IPS-NIHi7 (cell line): ENCODE measurements at regions not wholly inside any gene's neighbourhood (a gene's known extent, or its start where the extent isn't known, plus 50 kb on each side); places are given as distances from the start of the nearest gene placed in this dataset.
"Not testable (repeated sequence)": the region's sequence is repeated elsewhere in the genome, so short reads cannot be mapped to it uniquely, and the experiment has no call there.

Experiments
- DNase-seq: peaks from one replicate; pipeline ENCODE4 v3.0.0; 2012; ENCODE audit warnings: mixed read lengths; ENCODE audit errors: extremely low spot score

GRCh38 chr7:6989968-6990367 is 163.9 kb upstream of the CCZ1B start:
- not testable (repeated sequence) for DNase-seq

DNA sequence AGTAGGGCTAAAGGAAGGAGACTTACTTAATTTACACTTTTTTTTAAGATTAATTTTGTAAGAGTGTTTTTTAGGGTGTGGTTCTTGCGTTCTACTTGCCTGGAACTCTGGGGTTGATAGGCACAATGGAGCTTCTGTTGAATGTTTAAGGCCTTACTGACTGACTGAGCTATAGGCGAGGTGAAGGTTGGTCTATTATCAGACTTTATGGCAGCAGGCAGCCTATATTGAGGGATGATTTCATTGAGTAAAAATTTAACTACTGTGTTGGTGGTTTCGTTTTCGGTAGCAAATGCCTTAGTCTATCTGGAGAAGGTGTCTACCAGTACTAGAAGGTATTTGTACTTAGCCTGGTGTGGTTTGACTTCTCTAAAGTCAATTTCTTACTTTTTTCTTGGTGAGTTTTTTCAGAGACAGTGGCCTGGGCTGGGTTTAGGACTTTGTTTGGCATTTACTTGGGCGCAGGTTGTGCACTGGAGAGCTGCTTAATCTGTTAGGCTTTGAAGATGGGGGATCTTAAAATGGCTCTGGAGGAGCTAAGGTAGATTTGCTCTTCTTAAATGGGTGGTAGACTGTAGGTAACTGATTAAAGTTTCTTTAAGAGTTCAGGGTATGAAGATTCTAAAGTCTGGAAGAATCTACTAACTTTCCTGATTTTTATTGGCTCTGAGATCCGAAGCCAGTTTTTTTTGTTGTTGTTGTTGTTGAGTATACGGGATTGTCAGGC is 164.5 kb upstream of the CCZ1B start:
- DNase-seq, result not testable (repeated sequence)

GRCh38 chr7:6991169-6991611 is 165.1 kb upstream of the CCZ1B start:
- not testable (repeated sequence) for DNase-seq

- not testable (repeated sequence) for DNase-seq
Observed at GRCh38 chr7:6991686-6992085, 165.6 kb upstream of the CCZ1B start.

GRCh38 chr7:6992133-6992532 is 166.1 kb upstream of the CCZ1B start:
- DNase-seq, result not testable (repeated sequence)

DNA sequence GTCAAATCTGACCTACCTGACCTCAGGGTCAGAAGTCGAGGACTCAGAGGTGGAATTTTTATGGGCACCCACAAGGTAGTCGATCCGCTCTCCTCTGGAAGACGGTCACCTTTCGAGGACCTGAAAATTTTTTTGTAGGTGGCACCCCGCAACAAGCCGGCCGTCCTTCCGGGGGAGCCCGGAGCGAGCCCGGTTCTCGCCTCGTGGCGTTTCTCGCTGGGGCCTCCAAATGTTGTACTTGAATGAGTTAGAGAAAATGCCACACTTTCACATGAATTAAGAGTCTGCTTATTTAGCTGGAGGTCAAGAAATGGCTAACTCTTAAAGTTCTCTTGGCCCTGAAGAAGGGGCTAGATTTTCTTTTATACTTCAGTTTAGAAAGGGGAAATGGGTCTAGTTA is 169.0 kb upstream of the CCZ1B start:
- not testable (repeated sequence) for DNase-seq

DNA sequence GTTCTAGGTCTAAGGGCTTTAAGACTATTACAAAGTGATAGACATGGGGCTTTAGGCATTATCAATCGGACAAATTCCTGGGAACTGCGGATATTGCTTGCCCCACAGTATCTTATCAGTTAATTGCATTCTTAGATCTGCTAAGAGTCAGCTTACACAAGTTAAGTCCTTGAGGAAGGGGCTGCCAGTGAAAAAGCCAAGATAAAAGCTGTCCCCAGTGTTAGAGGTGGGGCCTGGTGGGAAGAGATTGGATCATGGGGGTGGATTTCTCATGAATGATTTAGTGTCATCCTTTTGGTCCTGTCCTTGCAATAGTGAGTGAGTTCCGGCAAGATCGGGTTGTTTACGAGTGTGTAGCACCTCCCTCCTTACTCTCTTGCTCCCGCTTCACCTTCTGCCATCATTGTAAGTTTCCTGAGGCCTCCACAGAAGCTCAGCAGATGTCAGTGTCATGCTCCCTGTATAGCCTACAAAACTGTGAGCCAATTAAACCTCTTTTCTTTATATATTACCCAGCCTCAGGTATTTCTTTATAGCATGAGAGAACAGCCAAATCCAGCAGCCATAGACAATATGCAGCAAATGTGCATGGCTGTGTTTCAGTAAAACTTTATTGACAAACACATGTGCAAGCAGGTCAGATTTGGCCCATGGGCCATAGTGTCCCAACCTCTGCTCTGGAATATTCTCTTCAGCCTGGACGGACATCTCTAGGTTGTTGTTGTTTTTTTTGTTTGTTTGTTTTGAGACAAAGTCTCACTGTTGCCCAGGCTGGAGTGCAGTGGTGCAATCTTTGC is 169.6 kb upstream of the CCZ1B start:
- not testable (repeated sequence) for DNase-seq

- DNase-seq, result not testable (repeated sequence)
Observed at GRCh38 chr7:6999067-6999666, 173.1 kb upstream of the CCZ1B start.

DNA sequence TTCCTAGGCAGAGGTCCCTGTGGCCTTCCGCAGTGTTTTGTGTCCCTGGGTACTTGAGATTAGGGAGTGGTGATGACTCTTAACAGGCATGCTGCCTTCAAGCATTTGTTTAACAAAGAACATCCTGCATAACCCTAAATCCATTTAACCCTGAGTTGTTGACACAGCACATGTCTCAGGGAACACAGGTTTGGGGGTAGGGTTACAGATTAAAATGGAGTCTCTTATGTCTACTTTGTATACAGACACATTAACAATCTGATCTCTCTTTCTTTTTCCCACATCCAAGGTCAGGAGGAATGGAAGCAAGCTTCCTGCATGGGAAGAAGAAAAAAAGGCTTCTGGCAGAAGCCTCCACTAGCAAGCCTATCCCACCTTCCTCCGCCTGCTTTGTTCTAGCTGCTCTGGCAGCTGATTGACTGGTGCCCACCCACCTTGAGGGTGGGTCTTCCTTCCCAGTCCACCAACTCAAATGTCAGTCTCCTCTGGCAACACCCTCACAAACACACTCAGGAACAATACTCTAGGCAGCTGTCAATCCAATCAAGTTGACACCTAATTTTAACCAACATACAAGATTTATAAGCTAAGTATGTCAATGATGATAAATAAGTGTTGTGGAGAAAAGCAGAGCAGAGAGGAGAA is 176.5 kb upstream of the CCZ1B start:
- DNase-seq, result no peak

DNA sequence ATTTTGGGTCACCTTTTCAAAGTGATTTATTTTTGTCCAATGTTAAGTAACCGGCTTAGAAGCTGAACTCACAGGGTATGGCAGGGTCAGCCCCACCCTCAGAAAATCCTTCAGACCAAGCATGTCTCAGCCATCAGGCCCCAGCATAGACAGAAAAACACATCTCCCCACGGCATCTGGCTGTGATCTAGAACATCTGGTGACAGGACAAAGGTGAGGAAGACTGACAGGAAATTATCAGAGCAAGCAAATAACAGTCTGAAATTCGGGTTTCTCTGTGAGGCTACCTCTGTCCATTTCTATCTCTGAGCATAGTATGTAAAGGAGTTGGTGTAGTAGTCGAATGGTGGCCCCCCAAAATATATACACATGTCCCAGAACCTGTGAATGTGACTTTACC is 177.0 kb upstream of the C1GALT1 start:
- no peak for DNase-seq

GRCh38 chr7:7005949-7006348 is 176.4 kb upstream of the C1GALT1 start:
- not testable (repeated sequence) for DNase-seq

GRCh38 chr7:7011241-7011640 is 171.1 kb upstream of the C1GALT1 start:
- not testable (repeated sequence) for DNase-seq

DNA sequence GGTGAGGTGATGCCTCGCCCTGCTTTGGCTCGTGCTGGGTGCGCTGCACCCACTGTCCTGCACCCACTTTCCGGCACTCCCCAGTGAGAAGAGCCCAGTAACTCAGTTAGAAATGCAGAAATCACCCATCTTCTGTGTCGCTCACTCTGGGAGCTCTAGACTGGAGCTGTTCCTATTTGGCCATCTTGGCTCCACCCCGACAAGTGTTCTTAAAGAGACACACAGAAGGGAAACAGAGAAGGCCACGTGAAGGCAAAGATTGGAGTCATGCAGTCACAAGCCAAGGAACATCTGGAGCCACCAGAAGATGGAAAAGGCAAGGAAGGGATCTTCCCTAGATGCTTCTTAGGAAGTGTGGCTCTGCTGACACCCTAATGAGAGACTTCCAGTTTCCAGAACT is 170.6 kb upstream of the C1GALT1 start:
- DNase-seq, result not testable (repeated sequence)

- no peak for DNase-seq
Observed at GRCh38 chr7:7014827-7015595, 167.3 kb upstream of the C1GALT1 start.

- DNase-seq, result no peak
Observed at GRCh38 chr7:7017707-7018280, 164.6 kb upstream of the C1GALT1 start.

DNA sequence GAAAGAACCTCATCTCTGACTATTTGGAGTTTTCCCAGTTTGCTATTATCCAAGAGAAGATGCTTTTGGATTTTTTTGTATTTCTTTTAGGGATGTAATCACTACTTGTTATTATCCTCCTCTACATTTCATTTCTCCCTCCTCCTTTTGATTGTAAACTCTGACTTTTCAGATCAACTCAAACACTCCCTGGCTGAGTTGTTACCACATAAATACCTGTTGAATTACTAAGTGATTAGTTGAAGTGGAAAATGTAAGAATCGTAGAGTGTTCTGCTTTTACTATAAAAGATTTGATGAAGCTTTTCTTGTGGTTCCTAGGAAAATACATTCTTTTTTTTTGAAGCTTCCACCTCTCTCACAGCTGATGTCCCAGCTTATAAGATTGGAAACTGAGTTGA is 164.1 kb upstream of the C1GALT1 start:
- no peak for DNase-seq

GRCh38 chr7:7032221-7032620 is 150.1 kb upstream of the C1GALT1 start:
- DNase-seq, result no peak

- no peak for DNase-seq
Observed at GRCh38 chr7:7035851-7036250, 146.5 kb upstream of the C1GALT1 start.

- not testable (repeated sequence) for DNase-seq
Observed at GRCh38 chr7:7042286-7042893, 140.0 kb upstream of the C1GALT1 start.

DNA sequence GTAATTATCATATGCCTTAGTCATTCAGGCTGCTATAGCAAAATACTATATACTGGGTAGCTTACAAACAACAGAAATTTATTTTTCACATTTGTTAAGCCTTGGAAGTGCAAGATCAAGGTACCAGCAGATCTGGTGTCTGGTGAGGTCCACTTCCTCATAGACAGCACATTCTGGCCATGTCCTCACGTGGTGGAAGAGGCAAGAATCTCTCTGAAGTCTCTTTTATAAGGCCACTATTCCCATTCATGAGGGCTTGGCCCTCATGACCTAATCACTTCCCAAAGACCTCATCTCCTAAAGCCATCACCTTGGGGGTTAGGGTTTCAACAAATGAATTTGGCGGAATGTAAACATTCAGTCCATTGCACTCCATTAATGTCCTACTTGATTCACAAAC is 137.5 kb upstream of the C1GALT1 start:
- no peak for DNase-seq
